ENCODE measurements at regions not wholly inside any gene's neighbourhood (a gene's known extent, or its start where the extent isn't known, plus 50 kb on each side); places are given as distances from the start of the nearest gene placed in this dataset.
"Not testable (repeated sequence)": the region's sequence is repeated elsewhere in the genome, so short reads cannot be mapped to it uniquely, and the experiment has no call there.

GRCh38 chr11:50348018-50348417, 315.3 kb downstream of the OR4C45 start:
- H3K27me3 Mint-ChIP-seq, H3K36me3 Mint-ChIP-seq, H3K4me1 Mint-ChIP-seq, H3K4me3 Mint-ChIP-seq, H3K27ac Mint-ChIP-seq, ATAC-seq, H3K9me3 Mint-ChIP-seq: not testable (repeated sequence)

GRCh38 chr11:50379484-50379883, 346.8 kb downstream of the OR4C45 start:
- no peaks in the 10 kb centered on the region for H3K36me3 Mint-ChIP-seq
- no peak overlapping the region for H3K27ac Mint-ChIP-seq
- no peaks in the 10 kb centered on the region for H3K4me1 Mint-ChIP-seq
- ATAC-seq: no peak
- no peak overlapping the region for H3K4me3 Mint-ChIP-seq
- no peaks in the 10 kb centered on the region for H3K27me3 Mint-ChIP-seq
- H3K9me3 Mint-ChIP-seq: peaks cover 2% of the 10 kb centered on the region

GRCh38 chr11:50394017-50394416, 361.3 kb downstream of the OR4C45 start:
- H3K4me1 Mint-ChIP-seq: no peaks in the 10 kb centered on the region
- no peaks in the 10 kb centered on the region for H3K36me3 Mint-ChIP-seq
- H3K27ac Mint-ChIP-seq: no peak overlapping the region
- H3K4me3 Mint-ChIP-seq: no peak overlapping the region
- no peaks in the 10 kb centered on the region for H3K27me3 Mint-ChIP-seq
- ATAC-seq: no peak
- H3K9me3 Mint-ChIP-seq: peaks cover 20% of the 10 kb centered on the region

GRCh38 chr11:50412832-50413231, 380.2 kb downstream of the OR4C45 start:
- H3K4me3 Mint-ChIP-seq: no peak overlapping the region
- no peaks in the 10 kb centered on the region for H3K27me3 Mint-ChIP-seq
- no peak overlapping the region for H3K27ac Mint-ChIP-seq
- peaks cover 4% of the 10 kb centered on the region for H3K9me3 Mint-ChIP-seq
- H3K4me1 Mint-ChIP-seq: no peaks in the 10 kb centered on the region
- ATAC-seq: no peak
- no peaks in the 10 kb centered on the region for H3K36me3 Mint-ChIP-seq

- Mint-ChIP-seq H3K9me3 (peaks cover 3% of the 10 kb centered on the region), H3K36me3 (no peaks in the 10 kb centered on the region), H3K4me1 (no peaks in the 10 kb centered on the region), H3K27me3 (no peaks in the 10 kb centered on the region), H3K4me3 (no peak overlapping the region), H3K27ac (no peak overlapping the region)
- no peak for ATAC-seq
These were observed 390.5 kb downstream of the OR4C45 start for GRCh38 chr11:50423208-50423607.

Data from stimulated activated memory B cell treated with anti-CD40 and anti-IgM and Interleukin-4, amounts not matched to agents 10 μg/mL and 1 μg/mL and 100 μg/mL, for 72 hours (primary cell).